Breast epithelium (tissue), 4 donors: ENCODE measurements at regions not wholly inside any gene's neighbourhood (a gene's known extent, or its start where the extent isn't known, plus 50 kb on each side); places are given as distances from the start of the nearest gene placed in this dataset.

Source experiments
- DNase-seq, 2 donors: peaks; one replicate each; pipeline ENCODE4 v3.0.0-alpha.2; 2019; ENCODE audit warnings: low spot score in 2 of 2
- H3K27ac ChIP-seq, 2 donors: fragments of 200-600 bp; sonication (generic) in 1 of 2; one replicate each; pipeline ENCODE4 v1.5.1; 2016 to 2019; ENCODE audit warnings: mild to moderate bottlenecking in 1 of 2
- H3K27me3 ChIP-seq, 2 donors: fragments of 200-600 bp; sonication (generic) in 1 of 2; one replicate each; pipeline versions ENCODE4 v1.5.1 to v1.6.0; 2017 to 2019; ENCODE audit warnings: control low read depth in 1 of 2, mild to moderate bottlenecking in 1 of 2
- H3K36me3 ChIP-seq: fragments of 200-600 bp; one replicate; pipeline ENCODE4 v1.5.1; 2019
- H3K4me1 ChIP-seq, 2 donors: fragments of 200-600 bp; sonication (generic); one replicate each; pipeline ENCODE4 v1.5.1; 2016 to 2019; ENCODE audit warnings: control low read depth in 1 of 2
- H3K4me3 ChIP-seq, 3 donors: fragments of 200-600 bp; sonication (generic); 1 replicate in 2 of 3; 2 replicates in 1 of 3; pipeline ENCODE4 v1.5.1; 2016 to 2019; ENCODE audit warnings: mild to moderate bottlenecking in 3 of 3, moderate library complexity in 2 of 3
- H3K9me3 ChIP-seq, 2 donors: fragments of 200-600 bp; sonication (generic) in 1 of 2; one replicate each; pipeline ENCODE4 v1.5.1; 2016 to 2019; ENCODE audit warnings: control low read depth in 1 of 2
- POLR2A ChIP-seq: fragments of 450-650 bp; IDR thresholded peaks from one replicate; pipeline ENCODE4 v1.6.1; 2016; ENCODE audit warnings: antibody characterized with exemption, mild to moderate bottlenecking, moderate library complexity
- POLR2AphosphoS5 ChIP-seq, 3 donors: sonication (generic); formaldehyde crosslinking; IDR thresholded peaks; one replicate each; pipeline ENCODE4 v1.6.1; 2017; ENCODE audit warnings: antibody characterized with exemption in 3 of 3
- intact Hi-C: fragments of 100-400 bp; cut with DNase I; formaldehyde crosslinking; loops from one replicate; pipeline ENCODE4 v1.15.1; 2023; ENCODE audit warnings: low total_unique reads
- TF ChIP-seq, protein P1 (sequence below), 3 donors: fragments of 450-650 bp; IDR thresholded peaks; one replicate each; pipeline ENCODE4 v1.5.1; 2016 to 2017; ENCODE audit warnings: antibody characterized with exemption in 3 of 3, mild to moderate bottlenecking in 3 of 3, moderate library complexity in 3 of 3

DNA sequence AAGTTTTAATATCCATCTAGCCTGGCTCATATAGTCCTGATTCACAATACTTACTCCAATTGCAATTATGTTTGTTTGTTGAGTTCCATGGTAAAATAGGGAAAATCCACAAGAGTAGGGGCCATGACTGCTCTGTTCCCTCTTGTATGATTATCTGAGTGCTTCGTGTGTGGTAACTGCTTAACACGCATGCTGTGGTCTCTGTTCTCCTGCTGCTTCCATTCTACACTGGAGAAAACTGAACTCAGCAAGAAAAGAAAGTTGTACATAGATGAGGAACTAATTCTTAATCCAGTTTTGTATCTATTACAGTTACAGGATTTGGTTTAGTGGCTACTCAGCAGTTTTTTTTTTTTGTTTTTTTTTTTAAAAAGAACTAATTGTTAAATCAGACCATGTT lies 223.0 kb upstream of the SATB1 start:
- no peak overlapping the region for H3K4me3 ChIP-seq
- no peak overlapping the region for H3K27ac ChIP-seq
- TF ChIP-seq, protein P1, sequence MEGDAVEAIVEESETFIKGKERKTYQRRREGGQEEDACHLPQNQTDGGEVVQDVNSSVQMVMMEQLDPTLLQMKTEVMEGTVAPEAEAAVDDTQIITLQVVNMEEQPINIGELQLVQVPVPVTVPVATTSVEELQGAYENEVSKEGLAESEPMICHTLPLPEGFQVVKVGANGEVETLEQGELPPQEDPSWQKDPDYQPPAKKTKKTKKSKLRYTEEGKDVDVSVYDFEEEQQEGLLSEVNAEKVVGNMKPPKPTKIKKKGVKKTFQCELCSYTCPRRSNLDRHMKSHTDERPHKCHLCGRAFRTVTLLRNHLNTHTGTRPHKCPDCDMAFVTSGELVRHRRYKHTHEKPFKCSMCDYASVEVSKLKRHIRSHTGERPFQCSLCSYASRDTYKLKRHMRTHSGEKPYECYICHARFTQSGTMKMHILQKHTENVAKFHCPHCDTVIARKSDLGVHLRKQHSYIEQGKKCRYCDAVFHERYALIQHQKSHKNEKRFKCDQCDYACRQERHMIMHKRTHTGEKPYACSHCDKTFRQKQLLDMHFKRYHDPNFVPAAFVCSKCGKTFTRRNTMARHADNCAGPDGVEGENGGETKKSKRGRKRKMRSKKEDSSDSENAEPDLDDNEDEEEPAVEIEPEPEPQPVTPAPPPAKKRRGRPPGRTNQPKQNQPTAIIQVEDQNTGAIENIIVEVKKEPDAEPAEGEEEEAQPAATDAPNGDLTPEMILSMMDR (IDR thresholded peaks at IDR 0.05): no peak
- TF ChIP-seq POLR2AphosphoS5 (IDR thresholded peaks at IDR 0.05): no peak
- TF ChIP-seq POLR2A: no peak
- H3K4me1 ChIP-seq: no peaks in the 10 kb centered on the region
- H3K36me3 ChIP-seq: no peaks in the 10 kb centered on the region
- intact Hi-C loops: no loop called here
- H3K9me3 ChIP-seq: no peaks in the 10 kb centered on the region
- no peaks in the 10 kb centered on the region for H3K27me3 ChIP-seq
- no peak for DNase-seq

DNA sequence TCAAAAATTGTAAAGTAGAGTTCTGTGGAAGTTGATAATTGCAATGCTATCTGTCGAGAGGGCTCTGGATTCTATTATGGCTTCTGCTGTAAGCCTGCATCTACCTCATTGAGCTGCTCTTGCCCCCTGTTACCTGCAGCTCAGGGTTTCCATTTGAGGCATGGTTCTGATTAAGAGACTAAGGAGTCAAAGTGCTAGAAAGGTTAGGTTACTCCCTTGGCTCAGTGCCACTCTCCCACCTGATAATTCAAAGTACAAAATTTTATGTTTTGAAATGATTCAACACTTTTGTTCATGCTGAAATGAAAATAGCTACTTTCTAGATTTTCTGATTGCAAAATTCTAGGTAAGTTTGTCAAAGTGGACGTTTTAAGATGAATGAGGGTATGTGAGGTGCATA lies 220.5 kb upstream of the SATB1 start:
- Histone ChIP-seq H3K27me3 (no peaks in the 10 kb centered on the region), H3K4me3 (no peak overlapping the region), H3K4me1 (no peaks in the 10 kb centered on the region), H3K36me3 (no peaks in the 10 kb centered on the region), H3K27ac (no peak overlapping the region), H3K9me3 (peaks cover 0 to 2% of the 10 kb centered on the region in 2 donors)
- intact Hi-C loops: no loop called here
- TF ChIP-seq POLR2AphosphoS5 (IDR thresholded peaks at IDR 0.05) (no peak), POLR2A (no peak)
- TF ChIP-seq, protein P1 (IDR thresholded peaks at IDR 0.05): no peak
- DNase-seq: no peak

DNA sequence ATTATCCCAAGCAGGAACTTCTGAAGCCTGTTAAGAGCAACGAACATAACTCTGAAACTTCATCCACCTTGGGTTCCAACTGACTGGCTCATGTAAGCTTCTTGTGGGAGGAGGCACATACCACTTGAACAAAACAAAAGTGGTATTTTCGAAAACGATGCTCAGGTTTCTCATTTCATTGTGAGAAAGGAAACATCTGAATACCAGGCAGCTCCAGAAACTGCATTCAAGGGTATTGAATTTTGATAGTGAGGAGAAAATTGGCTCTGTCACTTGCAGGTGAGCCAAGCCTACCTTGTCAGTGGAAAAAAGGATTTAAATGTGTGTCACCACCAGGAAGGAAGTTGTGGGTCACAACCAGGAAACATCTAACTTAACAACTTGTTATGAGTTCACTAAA lies 218.1 kb upstream of the SATB1 start:
- no peak overlapping the region for H3K4me3 ChIP-seq
- no peaks in the 10 kb centered on the region for H3K27me3 ChIP-seq
- TF ChIP-seq POLR2AphosphoS5 (IDR thresholded peaks at IDR 0.05) (no peak), POLR2A (no peak)
- TF ChIP-seq, protein P1 (IDR thresholded peaks at IDR 0.05): no peak
- H3K36me3 ChIP-seq: no peaks in the 10 kb centered on the region
- intact Hi-C loops: no loop called here
- peaks cover 0 to 6% of the 10 kb centered on the region in 2 donors for H3K9me3 ChIP-seq
- no peaks in the 10 kb centered on the region for H3K4me1 ChIP-seq
- no peak for DNase-seq
- H3K27ac ChIP-seq: no peak overlapping the region

GRCh38 chr3:18641916-18642315 lies 216.8 kb upstream of the SATB1 start:
- DNase-seq: no peak
- H3K27me3 ChIP-seq: no peaks in the 10 kb centered on the region
- H3K4me1 ChIP-seq: no peaks in the 10 kb centered on the region
- H3K36me3 ChIP-seq: no peaks in the 10 kb centered on the region
- H3K27ac ChIP-seq: no peak overlapping the region
- H3K4me3 ChIP-seq: no peak overlapping the region
- intact Hi-C loops: no loop called here
- H3K9me3 ChIP-seq: peaks cover 0 to 6% of the 10 kb centered on the region in 2 donors
- TF ChIP-seq POLR2AphosphoS5 (IDR thresholded peaks at IDR 0.05) (no peak), POLR2A (no peak)
- TF ChIP-seq, protein P1 (IDR thresholded peaks at IDR 0.05): no peak

- Histone ChIP-seq H3K27ac (no peak overlapping the region), H3K4me1 (no peaks in the 10 kb centered on the region), H3K36me3 (no peaks in the 10 kb centered on the region), H3K4me3 (no peak overlapping the region), H3K9me3 (no peaks in the 10 kb centered on the region), H3K27me3 (no peaks in the 10 kb centered on the region)
- intact Hi-C loops: no loop called here
- TF ChIP-seq POLR2A: no peak
- no peak for TF ChIP-seq POLR2AphosphoS5 (IDR thresholded peaks at IDR 0.05)
- TF ChIP-seq, protein P1 (IDR thresholded peaks at IDR 0.05): no peak
- no peak for DNase-seq
Measured at GRCh38 chr3:18635215-18635614, 210.1 kb upstream of the SATB1 start.
